SK-N-SH (cell line): ENCODE measurements at regions not wholly inside any gene's neighbourhood (a gene's known extent, or its start where the extent isn't known, plus 50 kb on each side); places are given as distances from the start of the nearest gene placed in this dataset.
A peak's percentile ranks its signal among the peaks of the same experiment; 100 is the strongest.

Experiments used
- CTCF ChIA-PET: fragments of 300-600, 350-600 bp; formaldehyde crosslinking; extraction: SDS; loops from one replicate; lab custom pipeline; 2021; lab: Yijun Ruan, JAX
- POLR2A ChIA-PET: fragments of 350-600 bp; sonication (Branson Sonifier 250); formaldehyde crosslinking; extraction: SDS; loops from one replicate; lab custom pipeline; 2020; ENCODE audit warnings: antibody characterized with exemption, inconsistent platforms; lab: Yijun Ruan, JAX
- DNase-seq: peaks from one replicate; pipeline ENCODE4 v3.0.0; 2012
- H2AFZ ChIP-seq: fragments of 200-600 bp; sonication (generic); 2 replicates; pipeline ENCODE4 v1.8.1; 2016; ENCODE audit warnings: antibody characterized with exemption, mild to moderate bottlenecking, low read depth
- H3F3A ChIP-seq: fragments of 200-600 bp; sonication (generic); replicated peaks from 2 replicates; pipeline ENCODE3; 2016; ENCODE audit warnings: antibody characterized with exemption, mild to moderate bottlenecking; ENCODE audit not compliant: insufficient read depth
- H3K27ac ChIP-seq, 2 experiments: fragments of 200-500 bp in 1 of 2; fragments of 200-600 bp in 1 of 2; sonication (Bioruptor generic) in 1 of 2; sonication (generic), shearing (Covaris generic) in 1 of 2; 2 replicates each; pipeline versions ENCODE4 v1.5.1 to v1.6.1; 2014 to 2016; ENCODE audit warnings: low read depth in 2 of 2, inconsistent platforms in 1 of 2, low read length in 1 of 2, mild to moderate bottlenecking in 1 of 2, mixed read lengths in 1 of 2
- H3K27me3 ChIP-seq: fragments of 200-600 bp; sonication (generic), shearing (Covaris generic); 2 replicates; pipeline ENCODE4 v1.6.1; 2016; ENCODE audit warnings: mixed run types; ENCODE audit not compliant: insufficient read depth
- H3K36me3 ChIP-seq, 2 experiments: fragments of 200-500 bp in 1 of 2; fragments of 200-600 bp in 1 of 2; sonication (Bioruptor generic) in 1 of 2; sonication (generic) in 1 of 2; replicated peaks in 1 of 2; 2 replicates each; pipeline versions ENCODE3 to v1.5.1; 2014 to 2016; ENCODE audit warnings: low read length in 1 of 2, mild to moderate bottlenecking in 1 of 2; ENCODE audit not compliant: insufficient read depth in 2 of 2, control insufficient read depth in 1 of 2
- H3K4me1 ChIP-seq, 2 experiments: fragments of 200-500 bp in 1 of 2; fragments of 200-600 bp in 1 of 2; sonication (Bioruptor generic) in 1 of 2; sonication (generic), shearing (Covaris generic) in 1 of 2; 2 replicates each; pipeline versions ENCODE4 v1.5.1 to v1.6.1; 2014 to 2016; ENCODE audit warnings: low read depth in 1 of 2, low read length in 1 of 2, mixed run types in 1 of 2; ENCODE audit not compliant: insufficient read depth in 2 of 2, control insufficient read depth in 1 of 2
- H3K4me2 ChIP-seq: fragments of 200-600 bp; sonication (generic), shearing (Covaris generic); 2 replicates; pipeline ENCODE4 v1.6.1; 2017; ENCODE audit warnings: mixed run types
- H3K4me3 ChIP-seq, 2 experiments: fragments of 200-500 bp in 1 of 2; fragments of 200-600 bp in 1 of 2; sonication (Bioruptor generic) in 1 of 2; sonication (generic), shearing (Covaris generic) in 1 of 2; 2 replicates each; pipeline versions ENCODE4 v1.5.1 to v1.8.1; 2014 to 2016; ENCODE audit warnings: low read depth in 2 of 2, inconsistent platforms in 1 of 2, low read length in 1 of 2, mild to moderate bottlenecking in 1 of 2, mixed read lengths in 1 of 2, moderate library complexity in 1 of 2
- H3K79me2 ChIP-seq: fragments of 200-600 bp; sonication (generic); 2 replicates; pipeline ENCODE4 v1.8.1; 2017; ENCODE audit warnings: mild to moderate bottlenecking; ENCODE audit not compliant: insufficient read depth
- H3K9ac ChIP-seq: fragments of 200-600 bp; sonication (generic); 2 replicates; pipeline ENCODE4 v1.6.1; 2017; ENCODE audit warnings: mixed run types
- H3K9me2 ChIP-seq: fragments of 200-600 bp; sonication (generic); 2 replicates; pipeline ENCODE4 v1.6.1; 2017; ENCODE audit warnings: mixed run types
- H3K9me3 ChIP-seq: fragments of 200-600 bp; sonication (generic); 2 replicates; pipeline ENCODE4 v1.6.1; 2017; ENCODE audit warnings: mixed run types, mild to moderate bottlenecking, moderate library complexity
- H4K20me1 ChIP-seq: fragments of 200-600 bp; sonication (generic); 2 replicates; pipeline ENCODE4 v1.6.1; 2017; ENCODE audit warnings: mild to moderate bottlenecking, mixed run types; ENCODE audit not compliant: insufficient read depth
- CTCF ChIP-seq: fragments of 200-600 bp; sonication (generic); IDR thresholded peaks from 2 replicates; pipeline ENCODE4 v1.6.1; 2017; ENCODE audit warnings: antibody characterized with exemption, mild to moderate bottlenecking, moderate library complexity
- EP300 ChIP-seq, 2 experiments: IDR thresholded peaks; 2 replicates each; pipeline versions ENCODE4 v1.4.0 to v1.6.1; 2012; ENCODE audit warnings: borderline replicate concordance in 1 of 2, low read depth in 1 of 2, low read length in 1 of 2
- MAX ChIP-seq: IDR thresholded peaks from 2 replicates; pipeline ENCODE4 v1.4.0; 2012; ENCODE audit warnings: low read depth
- MEF2A ChIP-seq: IDR thresholded peaks from 2 replicates; pipeline ENCODE4 v1.4.0; 2012; ENCODE audit warnings: low read depth, borderline replicate concordance
- MXI1 ChIP-seq: IDR thresholded peaks from 2 replicates; pipeline ENCODE4 v1.6.1; 2012; ENCODE audit warnings: mild to moderate bottlenecking, low read depth, low read length, improper control_type of control experiment
- RFX5 ChIP-seq: IDR thresholded peaks from 2 replicates; pipeline ENCODE4 v1.6.1; 2012; ENCODE audit warnings: mild to moderate bottlenecking, improper control_type of control experiment, low read length
- SIN3A ChIP-seq: IDR thresholded peaks from 2 replicates; pipeline ENCODE4 v1.6.1; 2012; ENCODE audit warnings: low read depth, mild to moderate bottlenecking, low read length, moderate library complexity, borderline replicate concordance
- WGBS: methylation state at CpG from one replicate; pipeline ENCODE4 v1.1.6; 2017; ENCODE audit warnings: low lambda C conversion rate; 5-methylcytosine and 5-hydroxymethylcytosine counted together

- no peak for DNase-seq
Observed at GRCh38 chr14:49988080-49988990, 95.5 kb downstream of the ARF6 start.

GRCh38 chr14:49989966-49990365 lies 97.1 kb downstream of the ARF6 start:
- H3K27ac ChIP-seq = no peak overlapping the region
- H3K9me3 ChIP-seq = no peaks in the 10 kb centered on the region
- H2AFZ ChIP-seq = no peak overlapping the region
- no peak for DNase-seq
- H3F3A ChIP-seq = peaks cover 31% of the 10 kb centered on the region
- TF ChIP-seq RFX5 = peak; percentile 61
- no peak for TF ChIP-seq MEF2A
- no peak for TF ChIP-seq MXI1
- no peak overlapping the region for H3K4me2 ChIP-seq
- no peaks in the 10 kb centered on the region for H3K27me3 ChIP-seq
- H3K36me3 ChIP-seq = no peaks in the 10 kb centered on the region
- no peak overlapping the region for H3K9ac ChIP-seq
- no peak overlapping the region for H3K4me3 ChIP-seq
- no peaks in the 10 kb centered on the region for H3K9me2 ChIP-seq
- peaks cover 5 to 17% of the 10 kb centered on the region in 2 experiments for H3K4me1 ChIP-seq
- ChIA-PET CTCF (interaction anchor here (0.9 to 1.4 kb wide), 4 partner anchors 10 to 128 kb away, joined by 3 to 4 read pairs (median 4); no protein-coding TSS in a partner anchor), POLR2A (no interaction called here)
- 98% methylated on average over 2 of the region's 2 CpGs for WGBS
- no peaks in the 10 kb centered on the region for H3K79me2 ChIP-seq
- no peaks in the 10 kb centered on the region for H4K20me1 ChIP-seq

More at GRCh38 chr14:49988080-49988990, 95.5 kb downstream of the ARF6 start:
- POLR2A ChIA-PET = no interaction called here
- H3K36me3 ChIP-seq = no peaks in the 10 kb centered on the region
- H3K27me3 ChIP-seq = no peaks in the 10 kb centered on the region
- H3K4me3 ChIP-seq = no peak overlapping the region
- CTCF ChIA-PET = no interaction called here
- peaks cover 5 to 24% of the 10 kb centered on the region in 2 experiments for H3K4me1 ChIP-seq
- no peaks in the 10 kb centered on the region for H3K79me2 ChIP-seq
- no peak overlapping the region for H3K4me2 ChIP-seq
- no peak overlapping the region for H3K9ac ChIP-seq
- no peak overlapping the region; the same call in 1 of the 2 replicates for H2AFZ ChIP-seq
- H3K9me3 ChIP-seq = no peaks in the 10 kb centered on the region
- peak overlapping the region in 1 of 2 experiments; percentile 90; a peak in 2 of 4 replicates for H3K27ac ChIP-seq
- 90% methylated on average over 8 of the region's 9 CpGs for WGBS
- H3F3A ChIP-seq = peaks cover 35% of the 10 kb centered on the region
- H4K20me1 ChIP-seq = no peaks in the 10 kb centered on the region
- TF ChIP-seq SIN3A (no peak), MAX (no peak)
- TF ChIP-seq, all 33 proteins: peak for 0
- H3K9me2 ChIP-seq = no peaks in the 10 kb centered on the region

GRCh38 chr14:49991491-49991890 lies 98.6 kb downstream of the ARF6 start:
- peaks cover 5 to 6% of the 10 kb centered on the region in 2 experiments for H3K4me1 ChIP-seq
- POLR2A ChIA-PET = no interaction called here
- no peak overlapping the region for H3K27ac ChIP-seq
- CTCF ChIA-PET = interaction anchor here (1.2 kb wide), 1 partner anchor 58 kb away, joined by 3 read pairs; no protein-coding TSS in a partner anchor
- peaks cover 23% of the 10 kb centered on the region for H3F3A ChIP-seq
- TF ChIP-seq EP300 (IDR thresholded peaks at IDR 0.05; ENCODE audit: borderline replicate concordance in 1 of 2, low read depth in 1 of 2, low read length in 1 of 2) (no peak), CTCF (no peak)
- no peak for DNase-seq
- H2AFZ ChIP-seq = no peak overlapping the region
- no peak overlapping the region for H3K9ac ChIP-seq
- no peaks in the 10 kb centered on the region for H3K79me2 ChIP-seq
- no peak overlapping the region for H3K4me2 ChIP-seq
- no peak overlapping the region for H3K4me3 ChIP-seq
- no peaks in the 10 kb centered on the region for H3K36me3 ChIP-seq
- H3K9me3 ChIP-seq = no peaks in the 10 kb centered on the region
- no peaks in the 10 kb centered on the region for H4K20me1 ChIP-seq
- H3K9me2 ChIP-seq = no peaks in the 10 kb centered on the region
- WGBS = 94% methylated on average over 4 of the region's 4 CpGs
- no peaks in the 10 kb centered on the region for H3K27me3 ChIP-seq
